Stomach (tissue), 4 donors: ENCODE measurements at regions not wholly inside any gene's neighbourhood (a gene's known extent, or its start where the extent isn't known, plus 50 kb on each side); places are given as distances from the start of the nearest gene placed in this dataset.

ENCODE experiments used
- POLR2A ChIP-seq, 4 donors: fragments of 450-650 bp; IDR thresholded peaks; one replicate each; pipeline ENCODE4 v1.6.1; 2016; ENCODE audit warnings: antibody characterized with exemption in 4 of 4, control low read depth in 2 of 4, mild to moderate bottlenecking in 1 of 4, moderate library complexity in 1 of 4
- POLR2AphosphoS5 ChIP-seq, 3 donors: sonication (generic); formaldehyde crosslinking; IDR thresholded peaks; one replicate each; pipeline ENCODE4 v1.6.1; 2016; ENCODE audit warnings: antibody characterized with exemption in 3 of 3
- TF ChIP-seq, protein P1 (sequence below), 7 experiments: fragments of 450-650 bp in 4 of 7; fragments of 200-600 bp in 3 of 7; sonication (generic) in 3 of 7; IDR thresholded peaks; one replicate each; pipeline ENCODE4 v1.5.1; 2016 to 2019; ENCODE audit warnings: antibody characterized with exemption in 7 of 7, control low read depth in 2 of 7, mild to moderate bottlenecking in 1 of 7

GRCh38 chr3:73255609-73256029 lies 194.2 kb downstream of the EBLN2 start:
- TF ChIP-seq POLR2AphosphoS5 (IDR thresholded peaks at IDR 0.05) = no peak
- TF ChIP-seq, protein P1, sequence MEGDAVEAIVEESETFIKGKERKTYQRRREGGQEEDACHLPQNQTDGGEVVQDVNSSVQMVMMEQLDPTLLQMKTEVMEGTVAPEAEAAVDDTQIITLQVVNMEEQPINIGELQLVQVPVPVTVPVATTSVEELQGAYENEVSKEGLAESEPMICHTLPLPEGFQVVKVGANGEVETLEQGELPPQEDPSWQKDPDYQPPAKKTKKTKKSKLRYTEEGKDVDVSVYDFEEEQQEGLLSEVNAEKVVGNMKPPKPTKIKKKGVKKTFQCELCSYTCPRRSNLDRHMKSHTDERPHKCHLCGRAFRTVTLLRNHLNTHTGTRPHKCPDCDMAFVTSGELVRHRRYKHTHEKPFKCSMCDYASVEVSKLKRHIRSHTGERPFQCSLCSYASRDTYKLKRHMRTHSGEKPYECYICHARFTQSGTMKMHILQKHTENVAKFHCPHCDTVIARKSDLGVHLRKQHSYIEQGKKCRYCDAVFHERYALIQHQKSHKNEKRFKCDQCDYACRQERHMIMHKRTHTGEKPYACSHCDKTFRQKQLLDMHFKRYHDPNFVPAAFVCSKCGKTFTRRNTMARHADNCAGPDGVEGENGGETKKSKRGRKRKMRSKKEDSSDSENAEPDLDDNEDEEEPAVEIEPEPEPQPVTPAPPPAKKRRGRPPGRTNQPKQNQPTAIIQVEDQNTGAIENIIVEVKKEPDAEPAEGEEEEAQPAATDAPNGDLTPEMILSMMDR (IDR thresholded peaks at IDR 0.05) = no peak
- TF ChIP-seq POLR2A (IDR thresholded peaks at IDR 0.05) = no peak
